GM19351 (cell line): ENCODE measurements at regions not wholly inside any gene's neighbourhood (a gene's known extent, or its start where the extent isn't known, plus 50 kb on each side); places are given as distances from the start of the nearest gene placed in this dataset.

ENCODE experiments used
- ATAC-seq: cut with Tn5 transposase; IDR thresholded peaks from one replicate; pipeline ENCODE4 v1.9.1; 2021; ENCODE audit warnings: mild to moderate bottlenecking, moderate library complexity; ENCODE audit not compliant: unreplicated experiment

DNA sequence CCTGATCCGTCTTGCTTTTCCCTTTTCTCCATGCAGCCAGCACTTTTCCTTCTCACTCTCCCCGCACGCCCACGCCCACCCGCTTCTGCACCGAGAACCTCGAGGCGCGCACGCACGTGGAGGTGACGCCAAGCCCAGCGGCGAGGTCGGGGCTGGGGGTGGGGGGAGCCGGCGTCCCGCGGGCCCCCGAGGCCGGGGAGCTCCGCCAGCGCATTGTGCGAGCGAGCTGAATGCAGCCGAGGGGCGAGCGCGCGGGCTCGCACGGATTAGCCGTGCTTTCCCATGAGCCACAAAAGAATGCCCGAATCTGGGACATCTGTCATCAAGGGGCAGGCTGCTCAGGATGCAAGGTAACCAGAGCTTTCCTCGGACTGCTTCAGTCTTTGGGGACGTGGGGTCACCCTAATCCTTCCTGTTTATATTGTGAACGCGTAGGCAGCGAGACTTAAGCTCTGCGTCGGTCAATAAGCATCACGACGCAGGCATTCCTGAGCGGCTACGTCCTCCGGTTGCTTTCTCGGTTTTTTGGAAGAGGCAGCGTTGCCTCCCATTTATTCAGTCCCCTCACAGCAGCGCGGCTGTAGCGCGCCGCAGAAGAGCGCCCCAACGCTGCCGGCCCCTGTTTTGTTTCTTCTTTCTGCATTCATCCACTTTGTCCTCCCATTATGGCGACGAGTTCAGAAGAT is 67.3 kb upstream of the AKT3 start:
- peak; percentile 43 for ATAC-seq

GRCh38 chr1:243916160-243916559 is 66.1 kb upstream of the AKT3 start:
- no peak for ATAC-seq

DNA sequence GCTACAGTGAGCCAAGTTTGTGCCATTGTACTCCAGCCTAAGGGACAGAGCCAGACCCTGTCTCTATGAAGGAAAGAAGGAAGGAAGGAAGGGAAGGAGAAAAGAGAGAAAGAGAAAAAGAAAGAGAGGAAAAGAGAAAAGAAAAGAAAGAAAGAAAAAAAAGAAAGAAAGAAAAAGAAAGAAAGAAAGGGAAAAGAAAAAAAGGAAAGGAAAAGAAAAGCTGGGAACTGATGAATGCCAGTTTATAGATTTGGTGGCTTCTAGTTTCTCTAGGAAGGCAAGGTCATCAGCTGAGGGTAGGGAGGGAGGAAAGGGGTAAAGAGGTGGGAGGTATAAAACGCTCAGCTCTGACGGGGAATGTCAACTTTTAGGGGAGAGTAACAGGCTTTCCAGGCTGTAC is 62.3 kb upstream of the AKT3 start:
- ATAC-seq: no peak

- peak; percentile 70 for ATAC-seq
These were observed 60.6 kb upstream of the AKT3 start for GRCh38 chr1:243910607-243911006.

- no peak for ATAC-seq
These were observed 53.9 kb upstream of the AKT3 start for GRCh38 chr1:243903895-243904294.

- ATAC-seq: no peak
These were observed 53.0 kb upstream of the AKT3 start for GRCh38 chr1:243903041-243903440.

DNA sequence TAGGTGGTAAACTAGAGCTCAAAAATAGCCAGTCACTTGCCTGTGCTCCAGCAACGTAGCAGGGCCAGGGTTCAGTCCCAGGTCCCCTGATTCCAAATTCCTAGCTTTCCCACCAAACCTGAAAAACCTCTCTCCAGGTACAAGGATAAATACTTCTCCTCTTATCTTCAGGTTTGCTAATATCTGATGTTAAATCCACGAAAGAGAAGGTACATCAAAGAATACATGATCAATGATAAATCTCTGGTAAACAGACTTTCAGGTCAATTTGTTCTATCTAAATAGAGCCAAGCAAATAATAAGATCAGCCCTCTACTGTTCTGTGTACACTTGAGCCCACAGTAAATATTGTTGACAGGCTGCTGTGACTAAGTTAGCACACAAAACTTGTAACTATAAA is 52.1 kb upstream of the AKT3 start:
- no peak for ATAC-seq
